Pancreas (tissue), 10 donors: ENCODE measurements at regions not wholly inside any gene's neighbourhood (a gene's known extent, or its start where the extent isn't known, plus 50 kb on each side); places are given as distances from the start of the nearest gene placed in this dataset.

ENCODE experiments used
- ATAC-seq, 4 donors: fragments of 200-7000 bp; cut with Tn5 transposase; one replicate each; pipeline versions ENCODE4 v1.8.0 to v1.9.1; 2020; ENCODE audit warnings: mild to moderate bottlenecking in 4 of 4, moderate library complexity in 4 of 4
- DNase-seq, 6 donors: peaks; one replicate each; pipeline ENCODE4 v3.0.0-alpha.2; 2020
- FAIRE-seq: peaks from 2 replicates; lab custom pipeline; 2012; peaks lifted over from hg19 to GRCh38; lab: Jason Lieb, UNC
- H3K27ac ChIP-seq, 4 donors: fragments of 200-600 bp; sonication (generic); 1 replicate in 3 of 4; 2 replicates in 1 of 4; pipeline versions ENCODE4 v1.5.0 to v1.8.0; 2020
- H3K27me3 ChIP-seq, 4 donors: fragments of 200-600 bp; one replicate each; pipeline ENCODE4 v1.8.0; 2021
- H3K36me3 ChIP-seq, 3 donors: fragments of 200-600 bp; sonication (generic) in 1 of 3; one replicate each; pipeline versions ENCODE4 v1.5.0 to v1.8.0; 2020 to 2021
- H3K4me1 ChIP-seq, 3 donors: fragments of 200-600 bp; one replicate each; pipeline ENCODE4 v1.8.0; 2021
- H3K4me3 ChIP-seq, 4 donors: fragments of 200-600 bp; sonication (generic) in 2 of 4; one replicate each; pipeline versions ENCODE4 v1.5.0 to v1.8.0; 2020 to 2021
- H3K9me3 ChIP-seq, 4 donors: fragments of 200-600 bp; one replicate each; pipeline ENCODE4 v1.8.0; 2021
- WGBS, 2 donors: extraction: QIAGEN DNeasy Blood & Tissue Kit; methylation state at CpG; one replicate each; pipeline ENCODE4 v1.1.7; 2013; 5-methylcytosine and 5-hydroxymethylcytosine counted together
- intact Hi-C, 3 donors: fragments of 100-400 bp; cut with DNase I; formaldehyde crosslinking; loops; one replicate each; pipeline versions ENCODE4 v1.11.1 to v1.14.2; 2022
- TF ChIP-seq, protein P1 (sequence below), 4 donors: fragments of 200-600 bp; sonication (generic) in 3 of 4; IDR thresholded peaks; one replicate each; pipeline versions ENCODE4 v1.5.0 to v1.8.0; 2021; ENCODE audit warnings: antibody characterized with exemption in 4 of 4
- donor health status: healthy with polysubstance abuse.
- donor health status: DM: no; HTN: no; CAD: no; lungs with moderate emphysema.
- donor health status: DM: no; HTN: no; CAD: no.
- donor health status: control.
- donor health status: control.
- donor health status: Bipolar disorder and iron deficiency.
- donor health status: DM: yes; HTN: yes; CAD: no.
- donor health status: DM: no; HTN: no; CAD: no.
- donor health status: DM: no; HTN: no; CAD: no.
- donor health status: DM: yes; HTN: yes; CAD: no.

- WGBS, 2 donors = 50 to 55% methylated on average over 7 of the region's 7 CpGs
- DNase-seq (no peak), FAIRE-seq (no peak)
Measured at GRCh38 chr4:17286752-17287460, 225.0 kb downstream of the QDPR start.

DNA sequence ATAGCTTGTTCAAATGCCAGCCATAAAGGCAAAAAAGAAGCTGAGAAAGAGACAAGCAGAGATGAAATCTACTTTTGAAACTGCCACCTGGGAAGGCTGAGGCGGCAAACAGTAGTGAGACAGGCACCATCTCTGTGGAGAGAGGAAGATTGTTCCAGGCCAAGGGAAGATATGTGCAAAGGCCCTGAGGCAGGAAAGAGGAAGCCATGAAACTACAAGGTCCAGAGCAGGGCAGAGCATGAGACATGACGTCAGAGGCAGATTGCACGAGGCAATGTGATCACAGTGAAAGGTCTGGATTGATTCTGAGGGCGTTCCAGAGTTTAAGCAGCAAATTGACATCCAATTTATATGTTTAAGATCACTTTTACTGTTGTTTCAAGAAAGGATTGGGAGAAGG is 226.1 kb downstream of the QDPR start:
- H3K27ac ChIP-seq = no peak overlapping the region
- no peaks in the 10 kb centered on the region for H3K36me3 ChIP-seq
- no peak for FAIRE-seq
- H3K9me3 ChIP-seq = no peaks in the 10 kb centered on the region
- no peaks in the 10 kb centered on the region for H3K4me1 ChIP-seq
- H3K27me3 ChIP-seq = no peaks in the 10 kb centered on the region
- intact Hi-C loops = no loop called here
- TF ChIP-seq, protein P1, sequence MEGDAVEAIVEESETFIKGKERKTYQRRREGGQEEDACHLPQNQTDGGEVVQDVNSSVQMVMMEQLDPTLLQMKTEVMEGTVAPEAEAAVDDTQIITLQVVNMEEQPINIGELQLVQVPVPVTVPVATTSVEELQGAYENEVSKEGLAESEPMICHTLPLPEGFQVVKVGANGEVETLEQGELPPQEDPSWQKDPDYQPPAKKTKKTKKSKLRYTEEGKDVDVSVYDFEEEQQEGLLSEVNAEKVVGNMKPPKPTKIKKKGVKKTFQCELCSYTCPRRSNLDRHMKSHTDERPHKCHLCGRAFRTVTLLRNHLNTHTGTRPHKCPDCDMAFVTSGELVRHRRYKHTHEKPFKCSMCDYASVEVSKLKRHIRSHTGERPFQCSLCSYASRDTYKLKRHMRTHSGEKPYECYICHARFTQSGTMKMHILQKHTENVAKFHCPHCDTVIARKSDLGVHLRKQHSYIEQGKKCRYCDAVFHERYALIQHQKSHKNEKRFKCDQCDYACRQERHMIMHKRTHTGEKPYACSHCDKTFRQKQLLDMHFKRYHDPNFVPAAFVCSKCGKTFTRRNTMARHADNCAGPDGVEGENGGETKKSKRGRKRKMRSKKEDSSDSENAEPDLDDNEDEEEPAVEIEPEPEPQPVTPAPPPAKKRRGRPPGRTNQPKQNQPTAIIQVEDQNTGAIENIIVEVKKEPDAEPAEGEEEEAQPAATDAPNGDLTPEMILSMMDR (IDR thresholded peaks at IDR 0.05) = no peak
- WGBS, 2 donors = 53 to 63% methylated on average over 4 of the region's 4 CpGs
- no peak for ATAC-seq
- no peak for DNase-seq
- H3K4me3 ChIP-seq = no peak overlapping the region

More at GRCh38 chr4:17286752-17287460, 225.0 kb downstream of the QDPR start:
- no peaks in the 10 kb centered on the region for H3K4me1 ChIP-seq
- H3K27ac ChIP-seq = no peak overlapping the region
- ATAC-seq = no peak
- no peaks in the 10 kb centered on the region for H3K9me3 ChIP-seq
- no peaks in the 10 kb centered on the region for H3K36me3 ChIP-seq
- TF ChIP-seq, protein P1 (IDR thresholded peaks at IDR 0.05) = no peak
- no peaks in the 10 kb centered on the region for H3K27me3 ChIP-seq
- intact Hi-C loops = no loop called here
- H3K4me3 ChIP-seq = no peak overlapping the region

- Histone ChIP-seq H3K4me1 (no peaks in the 10 kb centered on the region), H3K4me3 (no peak overlapping the region), H3K36me3 (no peaks in the 10 kb centered on the region), H3K27ac (no peak overlapping the region), H3K9me3 (no peaks in the 10 kb centered on the region), H3K27me3 (no peaks in the 10 kb centered on the region)
- WGBS, 2 donors = 49 to 59% methylated on average over 5 of the region's 5 CpGs
- ATAC-seq = no peak
- no peak for DNase-seq
- intact Hi-C loops = no loop called here
- no peak for FAIRE-seq
- TF ChIP-seq, protein P1 (IDR thresholded peaks at IDR 0.05) = no peak
Measured at GRCh38 chr4:17284323-17285175, 227.3 kb downstream of the QDPR start.

- Histone ChIP-seq H3K27ac (no peak overlapping the region), H3K27me3 (no peaks in the 10 kb centered on the region), H3K9me3 (no peaks in the 10 kb centered on the region), H3K4me1 (no peaks in the 10 kb centered on the region), H3K36me3 (no peaks in the 10 kb centered on the region), H3K4me3 (no peak overlapping the region)
- DNase-seq (peak in 1 of 6 donors; percentile 29), ATAC-seq (no peak), FAIRE-seq (no peak)
- intact Hi-C loops = no loop called here
- WGBS, 2 donors = 39 to 47% methylated on average over 4 of the region's 4 CpGs
- TF ChIP-seq, protein P1 (IDR thresholded peaks at IDR 0.05) = no peak
Measured at GRCh38 chr4:17283832-17284231, 228.1 kb downstream of the QDPR start.
